Ramos (cell line): ENCODE measurements at regions not wholly inside any gene's neighbourhood (a gene's known extent, or its start where the extent isn't known, plus 50 kb on each side); places are given as distances from the start of the nearest gene placed in this dataset.

Experiments used
- in situ Hi-C: fragments of 300-500 bp; cut with MboI; formaldehyde crosslinking; loops from one replicate; pipeline ENCODE4 v1.14.3; 2022; ENCODE audit warnings: low sequenced_read_pairs; ENCODE audit not compliant: unreplicated experiment

DNA sequence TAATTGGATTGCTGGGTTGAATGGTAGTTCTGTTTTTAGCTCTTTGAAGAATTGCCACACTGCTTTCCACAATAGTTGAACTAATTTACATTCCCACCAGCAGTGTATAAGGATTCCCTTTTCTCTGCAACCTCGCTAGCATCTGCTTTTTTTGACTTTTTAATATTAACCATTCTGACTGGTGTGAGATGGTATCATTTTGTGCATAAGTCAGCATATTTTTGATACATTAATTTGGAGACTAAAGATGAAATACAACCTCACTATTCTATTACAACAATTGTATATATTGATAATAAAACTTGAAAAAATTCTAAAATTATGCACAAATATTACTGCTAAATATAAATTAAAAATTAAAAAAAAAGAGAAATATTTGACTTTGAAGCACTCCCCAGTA lies 350.9 kb downstream of the SPIN4 start:
- in situ Hi-C loops = loop anchor here (25.0 kb wide), 1 partner anchor 88 kb away; no protein-coding TSS in a partner anchor
